ENCODE measurements at regions not wholly inside any gene's neighbourhood (a gene's known extent, or its start where the extent isn't known, plus 50 kb on each side); places are given as distances from the start of the nearest gene placed in this dataset.

- TF ChIP-seq EGR1 (IDR thresholded peaks at IDR 0.05) (no peak), EP300 (IDR thresholded peaks at IDR 0.05; ENCODE audit: borderline replicate concordance) (no peak)
Observed at GRCh38 chr18:67913040-67913439, 396.5 kb upstream of the DSEL start.

Data from Ishikawa (cell line).